Muscle of back (tissue), 3 donors: ENCODE measurements at regions not wholly inside any gene's neighbourhood (a gene's known extent, or its start where the extent isn't known, plus 50 kb on each side); places are given as distances from the start of the nearest gene placed in this dataset.
A peak's percentile ranks its signal among the peaks of the same experiment; 100 is the strongest.

ENCODE experiments used
- DNase-seq, 3 donors: peaks; one replicate each; pipeline versions ENCODE4 v3.0.0 to v3.0.0-alpha.2; 2013

DNA sequence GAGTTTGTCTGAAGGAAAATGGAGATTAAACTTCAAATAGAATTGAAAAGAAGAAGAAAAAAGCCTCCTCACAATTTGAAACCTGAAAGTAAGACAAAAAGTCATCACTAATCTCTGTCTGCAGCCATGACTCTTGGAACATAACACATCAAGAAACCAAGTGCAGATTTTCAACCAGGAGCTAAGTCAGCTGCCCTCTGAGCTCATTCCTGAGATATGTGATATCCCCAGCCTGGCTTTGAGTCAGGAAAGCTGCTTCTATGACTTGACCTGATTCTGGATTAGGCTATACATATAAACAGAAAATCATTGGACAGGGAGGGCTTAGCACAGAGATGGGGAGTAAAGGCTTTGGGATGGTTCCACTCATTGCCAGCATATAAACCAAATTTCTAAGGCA is 891.4 kb downstream of the TFAP2A start:
- DNase-seq, result peak in 2 of 3 donors; percentile 5 to 79

DNA sequence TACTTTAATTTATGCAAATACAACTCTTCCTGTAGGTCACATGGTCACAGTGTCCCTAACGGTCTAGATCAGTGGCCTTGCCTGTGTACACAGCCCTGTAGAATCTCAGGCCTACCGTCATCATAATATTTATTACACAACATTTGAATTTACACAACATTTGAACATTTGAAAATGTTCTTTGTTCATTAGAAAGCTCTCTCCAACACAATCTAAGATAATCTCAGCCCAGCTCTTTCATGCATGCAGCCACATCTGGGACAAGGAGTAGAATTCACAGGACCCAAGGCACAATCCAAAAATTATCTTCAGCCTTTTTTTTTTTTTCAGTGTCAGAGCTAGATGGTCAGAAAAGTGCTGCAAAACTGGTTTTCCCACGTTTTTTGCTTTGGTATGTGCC is 892.8 kb downstream of the TFAP2A start:
- no peak for DNase-seq

DNA sequence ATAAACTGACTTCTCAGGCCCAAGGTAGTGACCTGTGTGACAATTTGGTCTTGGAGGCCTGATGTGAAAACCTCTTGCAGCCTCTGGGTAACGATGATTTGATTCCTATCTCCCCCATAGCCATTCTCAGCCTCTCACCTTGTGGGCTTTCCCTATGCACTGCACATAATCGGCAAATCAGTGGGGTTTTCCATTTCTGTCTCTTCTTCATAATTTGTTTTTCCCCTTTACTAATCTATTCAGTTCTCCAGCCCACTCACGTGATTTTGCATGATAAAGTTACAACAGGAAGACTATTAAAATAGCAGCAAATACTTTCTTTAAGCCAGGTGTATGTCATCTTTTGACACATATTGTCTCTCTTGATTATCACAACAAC is 893.7 kb downstream of the TFAP2A start:
- DNase-seq, result no peak

DNA sequence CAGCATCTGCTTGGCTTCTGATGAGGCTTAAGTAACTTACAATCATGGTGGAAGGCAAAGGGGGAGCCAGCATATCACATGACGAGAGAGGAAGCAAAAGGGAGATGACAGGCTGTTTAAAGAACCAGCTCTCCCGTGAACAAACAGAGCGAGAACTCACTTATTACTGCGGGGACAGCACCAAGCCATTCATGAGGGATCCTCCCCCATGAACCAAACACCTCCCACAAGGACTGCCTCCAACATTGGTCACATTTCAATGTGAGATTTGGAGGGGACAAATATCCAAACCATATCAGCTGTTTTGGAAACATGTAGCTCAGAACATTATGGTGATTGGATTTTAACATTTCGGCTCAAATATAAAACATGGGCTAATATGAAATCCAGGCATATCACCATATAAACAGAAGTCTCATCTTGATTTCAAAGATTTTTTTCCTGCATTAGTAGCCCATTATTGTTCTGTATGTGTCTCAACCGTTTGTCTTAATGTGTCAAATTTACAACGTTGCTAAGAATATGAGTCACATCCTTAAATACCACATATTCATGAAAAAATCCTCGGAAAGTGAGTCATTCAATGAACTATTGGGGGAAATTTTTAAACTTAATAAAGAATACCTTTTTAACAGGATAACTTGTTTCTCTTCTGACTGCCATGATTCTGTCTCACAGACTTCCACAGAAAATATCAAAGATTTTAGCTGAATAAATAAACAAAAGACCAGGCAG is 894.3 kb downstream of the TFAP2A start:
- DNase-seq, result peak in 1 of 3 donors; percentile 67

DNA sequence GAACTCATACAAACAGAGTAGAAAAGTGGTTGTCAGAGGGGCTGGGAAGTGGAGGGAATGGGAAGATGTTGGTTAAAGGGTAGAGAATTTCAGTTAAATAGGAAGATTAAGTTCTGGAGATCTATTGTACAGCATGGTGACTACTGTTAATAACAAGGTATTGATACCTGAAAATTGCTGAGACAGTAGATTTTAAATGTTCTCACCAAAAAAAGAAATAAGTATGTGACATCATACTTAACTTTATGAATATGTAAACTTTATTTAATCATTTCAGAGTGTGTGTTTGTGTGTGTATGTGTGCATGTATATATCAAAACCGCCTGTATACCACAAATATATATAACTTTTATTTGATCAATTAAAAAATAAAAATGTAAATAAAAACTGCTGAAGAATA is 896.4 kb downstream of the TFAP2A start:
- no peak for DNase-seq

DNA sequence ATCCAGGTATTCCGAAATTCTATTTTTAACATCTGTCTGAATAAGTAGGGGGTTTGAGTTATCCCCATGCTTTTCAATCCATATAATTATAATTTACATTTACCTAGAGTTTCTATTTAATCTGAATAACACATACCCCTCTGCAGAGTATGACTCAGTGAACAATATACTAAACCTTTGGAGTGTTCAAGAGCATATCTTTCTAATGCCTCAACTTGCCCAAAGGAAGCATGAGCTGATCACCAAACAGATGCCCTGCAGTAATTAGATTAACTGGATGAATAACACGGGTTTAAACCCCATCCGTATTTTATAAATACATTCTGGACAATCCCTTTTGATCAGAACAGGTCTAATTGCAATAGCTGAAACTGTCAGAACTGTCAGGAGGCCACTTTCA is 897.1 kb downstream of the TFAP2A start:
- DNase-seq, result no peak

DNA sequence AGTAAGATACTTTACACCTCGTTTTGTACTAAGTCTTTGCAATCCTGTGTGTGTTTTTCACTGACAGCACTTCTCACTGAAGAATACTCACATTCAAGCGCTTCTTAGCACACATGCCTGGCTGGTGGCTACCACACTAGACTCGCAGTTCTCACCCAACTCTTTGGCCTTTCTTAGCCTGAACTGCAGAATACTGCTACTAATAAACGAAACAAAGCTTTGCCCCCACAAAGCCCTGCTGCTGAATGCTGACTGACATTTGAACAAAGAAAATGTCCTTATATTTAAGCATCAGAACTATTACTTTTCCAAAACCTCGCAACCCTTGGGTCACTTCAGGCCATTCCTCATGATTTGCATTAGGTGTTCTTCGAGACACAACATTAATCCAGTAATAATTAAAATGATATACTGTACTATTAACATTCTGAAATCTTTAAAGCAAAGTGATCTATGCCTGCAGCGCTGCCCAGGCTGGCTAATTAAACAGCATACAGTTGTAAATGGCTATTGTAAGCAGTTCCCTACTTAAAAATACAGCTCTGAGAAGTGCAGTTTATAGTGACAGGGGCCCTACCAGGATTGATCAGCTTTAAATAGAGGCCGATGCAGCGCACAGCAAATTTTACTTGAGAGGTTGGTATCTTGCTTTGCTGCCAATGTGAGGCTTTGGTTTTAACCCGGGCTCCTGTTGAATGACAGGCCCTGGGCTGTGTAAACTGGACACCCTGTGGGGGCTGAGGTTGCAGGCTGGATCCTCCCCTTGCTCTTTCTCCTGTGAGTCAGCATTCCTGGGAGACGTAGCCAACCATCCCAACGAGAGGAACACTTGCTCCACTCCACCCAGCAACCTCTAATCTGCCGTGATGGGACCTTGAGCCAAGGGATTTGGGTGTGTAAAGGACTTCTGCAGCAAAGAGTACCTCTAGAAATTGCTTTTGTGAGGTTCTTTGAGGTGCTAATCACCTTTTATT is 899.0 kb downstream of the TFAP2A start:
- peak in 1 of 3 donors; percentile 16 for DNase-seq

DNA sequence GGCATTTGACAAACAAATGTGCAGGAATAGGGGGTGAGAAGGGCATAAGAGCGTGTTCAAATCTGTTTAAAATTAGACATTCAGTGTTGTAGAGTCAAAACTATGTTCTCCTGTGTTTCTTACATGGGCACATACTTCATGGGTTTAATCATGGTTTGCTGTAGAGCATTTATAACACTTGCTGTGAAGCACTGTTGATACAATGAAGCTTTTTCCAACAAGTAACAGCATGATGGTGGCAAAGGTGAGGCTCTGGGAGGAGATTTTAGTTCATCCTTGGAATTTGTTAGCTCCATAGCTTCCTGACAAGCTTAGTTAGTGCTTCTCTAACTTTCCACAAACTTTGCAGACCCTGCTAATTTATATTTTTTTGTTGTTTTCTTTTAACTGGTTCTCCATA is 900.7 kb downstream of the TFAP2A start:
- no peak for DNase-seq

DNA sequence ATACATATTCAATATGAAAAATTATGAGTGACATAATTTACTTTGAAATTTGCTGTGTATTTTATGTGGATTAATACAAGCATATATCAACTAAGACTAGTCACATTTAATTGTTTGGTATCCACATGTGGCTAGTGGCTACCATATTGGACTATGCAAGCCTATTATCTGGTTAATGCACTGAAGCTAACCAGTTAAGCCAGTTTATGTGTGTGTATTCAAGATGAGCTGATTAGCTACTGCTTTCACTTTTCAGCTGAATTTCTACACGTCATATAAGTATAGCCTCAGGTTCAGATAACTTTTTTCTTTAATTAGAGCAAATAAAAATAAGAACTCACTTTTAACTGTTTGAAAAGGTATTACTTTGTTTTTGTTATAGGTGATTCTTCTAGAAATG is 903.7 kb downstream of the TFAP2A start:
- no peak for DNase-seq

DNA sequence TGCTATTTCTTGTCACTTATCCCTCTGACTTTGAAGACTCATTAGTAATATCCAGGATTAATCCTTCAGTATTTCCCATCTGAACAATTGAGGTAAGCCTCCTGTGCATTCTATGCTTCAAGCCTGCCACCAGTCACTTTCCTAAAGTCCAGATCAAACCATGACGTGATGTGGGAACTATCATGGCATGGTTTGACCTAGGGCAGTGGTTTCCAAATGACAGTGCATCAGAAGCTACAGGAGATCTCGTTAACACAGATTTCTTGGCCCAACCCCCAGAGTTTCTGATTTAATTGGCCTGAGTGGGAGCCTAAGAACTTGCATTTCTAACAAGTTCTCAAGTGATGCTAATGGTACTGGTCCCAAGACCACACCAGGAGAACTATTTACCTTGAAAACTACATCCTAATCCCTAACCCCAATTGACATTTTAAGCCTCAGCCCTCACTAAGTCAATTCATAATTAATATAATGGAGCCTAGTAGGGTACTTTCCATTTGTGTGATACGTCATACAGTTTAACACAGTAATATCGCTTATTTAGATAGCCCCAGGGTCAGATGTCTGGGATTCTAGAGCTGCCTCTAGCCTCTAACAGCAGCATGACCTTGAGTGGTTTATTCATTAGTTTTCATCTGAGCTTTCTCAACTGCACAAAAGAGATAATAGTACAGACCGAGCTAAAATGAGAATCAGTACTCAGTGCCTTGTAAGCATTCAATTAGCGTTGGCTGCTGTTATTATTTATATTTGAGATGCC is 907.6 kb downstream of the TFAP2A start:
- no peak for DNase-seq

DNA sequence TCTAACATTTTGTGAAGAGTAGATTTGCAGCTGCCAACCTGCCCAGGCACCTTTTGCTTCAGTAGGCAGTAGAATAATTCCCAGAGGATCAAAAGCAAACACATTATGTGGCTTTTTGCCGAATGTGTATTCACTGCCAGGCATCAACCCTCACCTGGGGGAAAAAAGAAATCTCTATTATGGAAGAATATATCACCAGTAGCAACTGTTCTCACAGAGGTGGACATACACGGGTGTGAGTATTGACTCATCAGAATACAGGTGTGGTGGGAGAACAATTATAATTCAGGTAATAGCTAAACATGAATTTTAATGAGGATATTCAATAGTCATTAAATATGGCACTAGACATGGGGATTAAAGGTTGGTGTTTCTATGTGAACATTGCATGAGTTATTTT is 910.7 kb downstream of the TFAP2A start:
- DNase-seq, result no peak

DNA sequence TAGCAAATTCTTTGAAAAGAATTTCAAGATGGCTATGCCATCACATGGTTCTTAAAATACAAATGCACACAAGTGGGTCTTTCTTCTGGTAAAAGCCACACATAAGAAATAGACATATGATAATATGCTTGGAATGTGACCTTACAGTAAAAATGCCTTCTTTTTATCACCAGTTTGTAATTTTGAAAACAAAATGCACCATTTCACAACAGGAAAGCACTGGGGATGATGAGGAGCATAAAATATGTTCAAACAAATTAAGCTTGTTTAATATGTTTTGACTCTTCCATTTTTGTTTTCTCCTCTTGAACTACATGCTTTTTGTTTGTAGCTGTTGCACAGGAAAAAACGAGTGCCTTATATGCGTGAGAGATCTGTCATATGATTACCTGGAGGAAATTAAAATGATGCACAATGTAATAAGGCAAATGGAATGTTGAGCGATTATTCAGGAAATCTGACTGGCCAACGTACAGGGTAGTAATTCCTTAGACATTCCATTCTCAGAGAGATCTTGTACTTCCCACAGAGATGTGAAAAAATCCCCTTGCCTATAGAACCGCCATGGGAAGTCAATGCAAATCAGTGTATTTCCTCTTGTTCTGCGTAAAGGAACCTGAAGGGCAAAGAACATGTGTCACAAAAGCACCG is 911.6 kb downstream of the TFAP2A start:
- peak in 1 of 3 donors; percentile 70 for DNase-seq

DNA sequence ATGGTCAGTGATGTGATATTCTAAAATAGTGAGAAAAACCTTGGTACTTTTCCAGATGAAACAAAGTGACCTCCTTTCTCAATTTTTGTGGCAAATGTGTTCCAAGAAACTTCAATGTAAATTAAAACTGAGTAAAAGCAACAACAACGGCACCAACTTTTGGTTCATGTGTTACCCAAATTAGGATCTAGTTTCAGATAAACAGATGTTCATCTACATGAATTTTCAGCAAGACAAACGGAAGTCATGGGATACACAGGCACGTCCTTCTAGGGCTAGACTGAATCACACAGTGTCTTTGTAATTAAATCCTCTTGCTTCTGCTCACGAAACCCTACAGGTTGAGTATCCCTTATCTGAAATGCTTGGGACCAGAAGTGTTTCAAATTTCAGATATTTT is 915.2 kb downstream of the TFAP2A start:
- no peak for DNase-seq

DNA sequence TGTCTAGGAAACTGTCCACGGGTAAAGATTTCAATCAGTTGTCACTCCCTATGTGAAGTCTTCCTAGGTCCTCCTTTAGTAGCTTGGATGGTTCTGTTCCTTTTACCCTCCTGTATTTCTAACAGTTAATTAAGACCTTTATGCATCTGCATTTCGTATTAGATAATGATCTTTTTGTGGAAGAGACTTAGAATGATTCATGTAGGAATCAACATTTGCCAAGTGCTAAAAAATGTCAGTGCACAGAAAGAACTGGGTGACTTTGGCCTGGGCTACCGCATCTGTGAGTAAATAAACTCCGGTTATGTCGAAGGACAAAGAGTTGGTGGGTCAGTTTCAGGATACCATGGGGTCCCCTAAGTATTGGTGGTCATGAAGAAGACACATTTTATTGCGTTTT is 918.0 kb downstream of the TFAP2A start:
- no peak for DNase-seq

DNA sequence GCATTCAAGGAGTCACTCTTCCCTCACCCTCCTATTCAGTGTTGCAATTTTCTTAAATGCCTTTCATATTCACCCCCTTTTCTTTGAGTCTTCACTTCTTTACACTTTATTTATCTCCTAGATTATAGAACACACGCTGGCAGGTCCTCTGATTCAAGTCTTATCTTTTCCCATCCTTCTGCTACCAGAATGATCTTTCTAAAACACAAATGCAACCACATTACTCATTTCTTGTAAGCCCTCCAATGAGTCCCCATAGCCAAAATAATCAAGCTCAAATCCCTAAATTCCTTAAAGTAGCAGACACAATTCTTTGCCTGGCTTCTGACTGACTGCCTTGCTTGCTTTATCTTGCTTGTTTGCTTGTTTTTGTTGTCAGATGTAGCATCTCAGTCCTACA is 920.0 kb downstream of the TFAP2A start:
- DNase-seq, result peak in 1 of 3 donors; percentile 11

DNA sequence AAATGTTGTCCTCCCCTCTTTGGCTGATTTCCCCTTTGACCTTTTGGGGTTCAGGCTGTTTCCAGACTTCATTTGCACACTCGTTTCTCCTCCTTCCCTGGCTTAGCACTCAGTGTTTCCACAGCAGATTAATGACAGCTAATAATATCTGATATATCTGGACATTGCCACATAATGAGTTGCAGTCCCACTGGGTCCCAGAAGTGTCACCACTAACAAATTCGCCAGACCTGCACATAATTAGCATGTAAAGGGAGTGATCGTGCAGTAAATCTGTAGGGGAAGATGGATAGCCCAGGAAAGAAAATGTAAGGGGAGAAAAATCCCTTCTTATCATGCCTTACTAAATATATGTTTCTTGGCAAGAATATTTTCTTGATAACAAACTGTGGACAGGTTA is 922.1 kb downstream of the TFAP2A start:
- no peak for DNase-seq

DNA sequence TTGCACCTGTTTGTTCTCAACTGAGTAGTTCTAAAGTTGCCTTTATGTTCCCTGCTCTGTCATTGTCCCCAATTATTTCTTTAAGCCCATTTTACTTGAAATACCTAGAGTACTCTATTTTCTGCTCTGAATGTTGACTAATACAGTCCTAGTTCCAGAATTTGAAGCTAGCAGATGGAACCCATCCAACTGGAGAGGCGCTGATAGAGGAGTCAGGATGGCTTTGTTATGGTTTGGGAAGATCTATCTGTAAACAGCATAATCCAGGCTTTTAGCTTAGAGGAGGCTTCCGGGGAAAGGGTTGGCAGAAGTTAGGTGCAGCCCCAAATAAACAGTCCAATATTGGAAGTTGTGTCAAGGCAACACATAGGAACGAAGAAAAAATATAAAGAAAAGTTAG is 927.7 kb downstream of the TFAP2A start:
- no peak for DNase-seq

DNA sequence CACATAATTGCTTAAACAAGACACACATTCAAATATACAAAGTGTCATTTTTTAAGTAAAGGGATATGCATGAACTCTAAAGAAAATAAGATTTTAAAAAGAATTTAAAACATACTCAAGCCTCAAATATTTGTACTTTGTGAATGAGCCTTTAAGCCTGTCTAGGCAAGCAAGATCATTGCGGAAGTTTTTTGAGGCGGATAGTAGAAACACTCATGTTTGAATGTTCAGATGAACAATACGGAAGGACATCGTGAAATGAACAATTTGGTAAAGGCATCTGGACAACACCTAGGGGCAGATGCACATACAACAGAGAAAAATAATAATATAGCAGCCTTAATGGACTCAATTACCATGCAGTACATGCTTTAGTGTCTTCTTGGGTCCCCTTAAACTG is 928.9 kb downstream of the TFAP2A start:
- DNase-seq, result no peak

DNA sequence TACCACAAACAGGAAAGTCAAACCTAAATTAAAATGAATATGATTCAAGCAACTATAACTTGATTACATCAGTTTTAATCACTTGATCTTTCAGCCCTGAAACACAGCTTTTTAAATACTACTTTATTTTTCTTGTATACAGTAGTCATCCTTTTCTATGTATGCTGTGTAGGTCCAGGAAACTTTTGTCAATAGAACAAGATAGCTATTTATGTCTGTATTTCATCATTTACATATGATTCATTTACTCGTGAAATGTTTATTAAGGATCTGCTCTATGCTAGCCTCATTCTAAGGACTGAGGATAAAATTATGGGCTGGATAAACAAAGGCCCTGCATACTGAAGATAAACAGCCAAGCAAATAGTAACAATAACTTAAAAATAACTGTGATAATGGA is 930.2 kb downstream of the TFAP2A start:
- DNase-seq, result no peak

DNA sequence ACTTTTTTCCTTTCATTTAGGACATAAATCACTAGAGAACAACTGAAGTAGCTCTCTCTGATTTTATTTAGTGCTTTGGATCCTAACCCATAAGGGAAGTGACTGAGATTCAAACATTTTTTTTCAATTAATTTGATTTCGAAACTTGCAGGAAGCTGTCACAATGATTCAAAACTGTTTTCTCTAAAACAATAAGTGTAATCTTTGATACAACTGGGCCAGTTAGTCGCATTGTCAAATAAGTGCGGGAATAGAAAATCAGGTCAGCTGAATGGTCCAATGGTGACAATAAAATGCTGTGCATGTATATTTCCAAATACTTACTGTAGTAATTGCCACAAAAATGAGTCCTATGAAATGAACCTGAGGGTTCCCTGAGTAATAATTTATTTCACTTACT is 930.8 kb downstream of the TFAP2A start:
- DNase-seq, result no peak

DNA sequence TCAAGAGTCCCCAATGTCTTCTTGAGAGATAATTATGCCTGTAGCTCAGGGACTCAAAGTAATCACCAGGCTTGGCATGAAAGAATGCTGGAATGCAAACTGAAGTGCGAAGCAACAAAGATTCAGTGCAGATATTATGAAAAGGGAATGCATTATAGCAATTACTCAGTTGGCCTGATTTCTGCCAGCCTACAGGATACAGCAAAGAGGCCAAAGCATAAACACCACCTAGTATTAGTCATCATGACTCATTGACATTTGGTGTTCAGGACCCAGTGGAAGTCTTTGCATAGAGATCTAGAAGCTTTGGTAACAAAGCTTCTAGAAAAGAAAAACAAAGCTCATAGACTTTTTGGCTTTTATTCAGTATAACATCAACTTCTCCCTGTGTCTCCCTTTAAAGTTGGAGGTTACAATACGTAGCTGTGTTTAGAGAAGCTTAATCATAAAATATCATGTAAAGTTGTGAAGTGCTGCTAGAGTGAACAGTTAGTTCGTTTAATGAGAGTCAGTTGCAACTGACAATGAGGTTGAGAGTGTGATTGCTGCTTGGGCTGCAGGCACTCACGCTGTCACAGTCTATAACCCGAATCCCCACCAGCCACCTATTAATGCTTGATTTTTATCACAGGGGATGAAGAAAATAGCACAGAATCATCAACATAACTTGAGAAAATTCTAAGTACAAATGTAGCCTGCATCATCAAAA is 932.7 kb downstream of the TFAP2A start:
- peak in 1 of 3 donors; percentile 76 for DNase-seq
